SK-N-SH treated with all-trans-retinoic acid at 6 μM for 48 hours (cell line): ENCODE measurements at regions not wholly inside any gene's neighbourhood (a gene's known extent, or its start where the extent isn't known, plus 50 kb on each side); places are given as distances from the start of the nearest gene placed in this dataset.

Source experiments
- ATAC-seq: fragments of 200-7000 bp; cut with Tn5 transposase; 3 replicates; pipeline ENCODE4 v1.9.1; 2020; ENCODE audit warnings: mild to moderate bottlenecking, moderate library complexity
- ARNTL ChIP-seq: fragments of 450-650 bp; formaldehyde crosslinking; IDR thresholded peaks from 2 replicates; pipeline ENCODE4 v1.5.0; 2020; ENCODE audit warnings: low read depth, mild to moderate bottlenecking, moderate library complexity, borderline replicate concordance
- BACH2 ChIP-seq: fragments of 250-450 bp; sonication (Bioruptor Pico); IDR thresholded peaks from 2 replicates; pipeline ENCODE4 v1.9.0; 2021; ENCODE audit warnings: mild to moderate bottlenecking, borderline replicate concordance
- CREB5 ChIP-seq: fragments of 250-450 bp; sonication (Bioruptor Pico); IDR thresholded peaks from 2 replicates; pipeline ENCODE4 v1.5.1; 2020; ENCODE audit warnings: low read depth, mild to moderate bottlenecking, moderate library complexity
- CSDC2 ChIP-seq: fragments of 250-450 bp; sonication (Bioruptor Pico); IDR thresholded peaks from 2 replicates; pipeline ENCODE4 v1.5.0; 2020; ENCODE audit warnings: mild to moderate bottlenecking, moderate library complexity
- CSRNP3 ChIP-seq: fragments of 250-450 bp; sonication (Bioruptor Pico); IDR thresholded peaks from 2 replicates; pipeline ENCODE4 v1.5.1; 2021; ENCODE audit warnings: mild to moderate bottlenecking, moderate library complexity
- ESRRG ChIP-seq: fragments of 250-450 bp; sonication (Bioruptor Pico); IDR thresholded peaks from 2 replicates; pipeline ENCODE4 v1.6.1; 2021; ENCODE audit warnings: mild to moderate bottlenecking
- ISL1 ChIP-seq: fragments of 250-450 bp; sonication (Bioruptor Pico); IDR thresholded peaks from 2 replicates; pipeline ENCODE4 v2.1.2; 2022; ENCODE audit warnings: mild to moderate bottlenecking, moderate library complexity
- OSR1 ChIP-seq: fragments of 250-450 bp; sonication (Bioruptor Pico); IDR thresholded peaks from 2 replicates; pipeline ENCODE4 v1.8.0; 2022; ENCODE audit warnings: moderate library complexity, mild to moderate bottlenecking, inconsistent platforms
- POU6F1 ChIP-seq: fragments of 250-450 bp; sonication (Bioruptor Pico); IDR thresholded peaks from 2 replicates; pipeline ENCODE4 v1.8.0; 2021; ENCODE audit warnings: low read depth, mild to moderate bottlenecking, moderate library complexity, borderline replicate concordance
- PPARA ChIP-seq: fragments of 250-450 bp; sonication (Bioruptor Pico); IDR thresholded peaks from 2 replicates; pipeline ENCODE4 v1.5.0; 2020; ENCODE audit warnings: mild to moderate bottlenecking, borderline replicate concordance
- SNAI2 ChIP-seq: fragments of 250-450 bp; sonication (Bioruptor Pico); IDR thresholded peaks from 2 replicates; pipeline ENCODE4 v1.5.0; 2020; ENCODE audit warnings: mild to moderate bottlenecking, moderate library complexity
- TCF4 ChIP-seq: fragments of 250-450 bp; sonication (Bioruptor Pico); IDR thresholded peaks from 2 replicates; pipeline ENCODE4 v1.8.0; 2021; ENCODE audit warnings: mild to moderate bottlenecking, moderate library complexity, borderline replicate concordance
- TOX ChIP-seq: fragments of 250-450 bp; sonication (Bioruptor Pico); IDR thresholded peaks from 2 replicates; pipeline ENCODE4 v1.8.0; 2021; ENCODE audit warnings: mild to moderate bottlenecking, moderate library complexity, borderline replicate concordance
- TSHZ2 ChIP-seq: fragments of 250-450 bp; sonication (Bioruptor Pico); IDR thresholded peaks from 2 replicates; pipeline ENCODE4 v1.5.0; 2020; ENCODE audit warnings: mild to moderate bottlenecking, moderate library complexity
- ZC3H10 ChIP-seq: fragments of 250-450 bp; sonication (Bioruptor Pico); IDR thresholded peaks from 2 replicates; pipeline ENCODE4 v1.5.1; 2021; ENCODE audit warnings: mild to moderate bottlenecking, moderate library complexity
- ZFP3 ChIP-seq: fragments of 250-450 bp; sonication (Bioruptor Pico); IDR thresholded peaks from 2 replicates; pipeline ENCODE4 v1.5.0; 2020; ENCODE audit warnings: mild to moderate bottlenecking, moderate library complexity
- ZFP30 ChIP-seq: fragments of 450-650 bp; formaldehyde crosslinking; IDR thresholded peaks from 2 replicates; pipeline ENCODE4 v1.5.0; 2022; ENCODE audit warnings: mild to moderate bottlenecking, moderate library complexity
- ZNF565 ChIP-seq: fragments of 450-650 bp; formaldehyde crosslinking; conservative IDR thresholded peaks from 2 replicates; pipeline ENCODE4 v1.5.0; 2020; ENCODE audit warnings: low read depth, mild to moderate bottlenecking, moderate library complexity
- ZNF8 ChIP-seq: fragments of 450-650 bp; formaldehyde crosslinking; IDR thresholded peaks from 2 replicates; pipeline ENCODE4 v1.5.0; 2020; ENCODE audit warnings: mild to moderate bottlenecking, moderate library complexity

GRCh38 chr14:101709533-101709881 lies 52.0 kb upstream of the PPP2R5C start:
- TF ChIP-seq ZFP30 (CRISPR knock-in tag) (no peak), CREB5 (no peak), TOX (no peak), BACH2 (CRISPR knock-in tag) (no peak), TCF4 (CRISPR knock-in tag) (no peak), OSR1 (CRISPR knock-in tag) (no peak), ISL1 (CRISPR knock-in tag) (no peak)
- no peak for ATAC-seq

GRCh38 chr14:101709962-101710931 lies 51.3 kb upstream of the PPP2R5C start:
- TF ChIP-seq ZC3H10 (CRISPR knock-in tag) (no peak), ZFP30 (CRISPR knock-in tag) (no peak), ESRRG (CRISPR knock-in tag) (no peak), CREB5 (no peak), ZFP3 (CRISPR knock-in tag) (no peak), BACH2 (CRISPR knock-in tag) (no peak), TCF4 (CRISPR knock-in tag) (no peak), ZNF8 (no peak), POU6F1 (CRISPR knock-in tag) (no peak), TOX (no peak)

GRCh38 chr14:101711041-101711856 lies 50.3 kb upstream of the PPP2R5C start:
- no peak for TF ChIP-seq ESRRG (CRISPR knock-in tag)
- TF ChIP-seq TCF4 (CRISPR knock-in tag): no peak
- no peak for TF ChIP-seq CSDC2 (CRISPR knock-in tag)
- no peak for TF ChIP-seq ARNTL (CRISPR knock-in tag)
- no peak for TF ChIP-seq OSR1 (CRISPR knock-in tag)
- TF ChIP-seq BACH2 (CRISPR knock-in tag): no peak
- no peak for TF ChIP-seq ZFP3 (CRISPR knock-in tag)
- TF ChIP-seq CSRNP3: no peak
- TF ChIP-seq PPARA: no peak
- TF ChIP-seq SNAI2 (CRISPR knock-in tag): no peak
- no peak for TF ChIP-seq ZC3H10 (CRISPR knock-in tag)
- TF ChIP-seq POU6F1 (CRISPR knock-in tag): no peak
- TF ChIP-seq ZNF565: no peak
- no peak for TF ChIP-seq TSHZ2 (CRISPR knock-in tag)
- TF ChIP-seq ISL1 (CRISPR knock-in tag): no peak
- no peak for TF ChIP-seq ZNF8
- no peak for ATAC-seq

More at GRCh38 chr14:101709962-101710931, 51.3 kb upstream of the PPP2R5C start:
- no peak for ATAC-seq
